ENCODE measurements at regions not wholly inside any gene's neighbourhood (a gene's known extent, or its start where the extent isn't known, plus 50 kb on each side); places are given as distances from the start of the nearest gene placed in this dataset.
"Not testable (repeated sequence)": the region's sequence is repeated elsewhere in the genome, so short reads cannot be mapped to it uniquely, and the experiment has no call there.

- Mint-ChIP-seq H3K4me3 (no peak overlapping the region), H3K27me3 (no peaks in the 10 kb centered on the region), H3K36me3 (no peaks in the 10 kb centered on the region), H3K9me3 (ENCODE audit: low read depth) (no peaks in the 10 kb centered on the region), H3K27ac (no peak overlapping the region), H3K4me1 (ENCODE audit: low read depth) (no peaks in the 10 kb centered on the region)
These were observed 156.1 kb upstream of the TRIM24 start for GRCh38 chr7:138304071-138304320.

GRCh38 chr7:138307633-138308032, 152.4 kb upstream of the TRIM24 start:
- Mint-ChIP-seq H3K4me1 (ENCODE audit: low read depth) (no peaks in the 10 kb centered on the region), H3K36me3 (no peaks in the 10 kb centered on the region), H3K9me3 (ENCODE audit: low read depth) (no peaks in the 10 kb centered on the region), H3K4me3 (no peak overlapping the region), H3K27ac (no peak overlapping the region), H3K27me3 (no peaks in the 10 kb centered on the region)

- H3K9me3 Mint-ChIP-seq (ENCODE audit: low read depth), result no peaks in the 10 kb centered on the region
- no peaks in the 10 kb centered on the region for H3K4me1 Mint-ChIP-seq (ENCODE audit: low read depth)
- no peaks in the 10 kb centered on the region for H3K27me3 Mint-ChIP-seq
- H3K4me3 Mint-ChIP-seq, result no peak overlapping the region
- H3K36me3 Mint-ChIP-seq, result no peaks in the 10 kb centered on the region
- H3K27ac Mint-ChIP-seq, result no peak overlapping the region
These were observed 151.9 kb upstream of the TRIM24 start for GRCh38 chr7:138308136-138308535.

GRCh38 chr7:138309186-138309585, 150.9 kb upstream of the TRIM24 start:
- H3K4me3 Mint-ChIP-seq, result no peak overlapping the region
- H3K27ac Mint-ChIP-seq, result no peak overlapping the region
- no peaks in the 10 kb centered on the region for H3K9me3 Mint-ChIP-seq (ENCODE audit: low read depth)
- H3K36me3 Mint-ChIP-seq, result no peaks in the 10 kb centered on the region
- H3K4me1 Mint-ChIP-seq (ENCODE audit: low read depth), result no peaks in the 10 kb centered on the region
- no peaks in the 10 kb centered on the region for H3K27me3 Mint-ChIP-seq

GRCh38 chr7:138313829-138314178, 146.3 kb upstream of the TRIM24 start:
- Mint-ChIP-seq H3K4me3 (no peak overlapping the region), H3K27ac (no peak overlapping the region), H3K9me3 (ENCODE audit: low read depth) (peaks cover 6% of the 10 kb centered on the region), H3K4me1 (ENCODE audit: low read depth) (no peaks in the 10 kb centered on the region), H3K27me3 (peaks cover 2% of the 10 kb centered on the region), H3K36me3 (no peaks in the 10 kb centered on the region)

- H3K27ac Mint-ChIP-seq, result no peak overlapping the region
- H3K27me3 Mint-ChIP-seq, result peaks cover 2% of the 10 kb centered on the region
- no peak overlapping the region for H3K4me3 Mint-ChIP-seq
- H3K4me1 Mint-ChIP-seq (ENCODE audit: low read depth), result no peaks in the 10 kb centered on the region
- H3K36me3 Mint-ChIP-seq, result no peaks in the 10 kb centered on the region
- peaks cover 6% of the 10 kb centered on the region for H3K9me3 Mint-ChIP-seq (ENCODE audit: low read depth)
These were observed 143.5 kb upstream of the TRIM24 start for GRCh38 chr7:138316421-138317043.

- no peaks in the 10 kb centered on the region for H3K4me1 Mint-ChIP-seq (ENCODE audit: low read depth)
- peaks cover 4% of the 10 kb centered on the region for H3K27me3 Mint-ChIP-seq
- no peak overlapping the region for H3K4me3 Mint-ChIP-seq
- H3K9me3 Mint-ChIP-seq (ENCODE audit: low read depth), result peaks cover 6% of the 10 kb centered on the region
- no peak overlapping the region for H3K27ac Mint-ChIP-seq
- no peaks in the 10 kb centered on the region for H3K36me3 Mint-ChIP-seq
These were observed 142.9 kb upstream of the TRIM24 start for GRCh38 chr7:138317044-138317596.

- Mint-ChIP-seq H3K4me3 (no peak overlapping the region), H3K4me1 (ENCODE audit: low read depth) (no peaks in the 10 kb centered on the region), H3K27ac (no peak overlapping the region), H3K36me3 (peaks cover 4% of the 10 kb centered on the region), H3K27me3 (peaks cover 1% of the 10 kb centered on the region), H3K9me3 (ENCODE audit: low read depth) (peaks cover 21% of the 10 kb centered on the region)
These were observed 135.1 kb upstream of the TRIM24 start for GRCh38 chr7:138324941-138325340.

GRCh38 chr7:138325434-138325833, 134.6 kb upstream of the TRIM24 start:
- no peaks in the 10 kb centered on the region for H3K4me1 Mint-ChIP-seq (ENCODE audit: low read depth)
- H3K36me3 Mint-ChIP-seq, result peaks cover 4% of the 10 kb centered on the region
- peaks cover 1% of the 10 kb centered on the region for H3K27me3 Mint-ChIP-seq
- H3K4me3 Mint-ChIP-seq, result no peak overlapping the region
- peaks cover 21% of the 10 kb centered on the region for H3K9me3 Mint-ChIP-seq (ENCODE audit: low read depth)
- no peak overlapping the region for H3K27ac Mint-ChIP-seq

GRCh38 chr7:138328215-138328614, 131.8 kb upstream of the TRIM24 start:
- Mint-ChIP-seq H3K36me3 (peaks cover 4% of the 10 kb centered on the region), H3K27ac (no peak overlapping the region), H3K4me1 (ENCODE audit: low read depth) (no peaks in the 10 kb centered on the region), H3K9me3 (ENCODE audit: low read depth) (peaks cover 27% of the 10 kb centered on the region), H3K4me3 (no peak overlapping the region), H3K27me3 (no peaks in the 10 kb centered on the region)

- H3K27me3 Mint-ChIP-seq; H3K4me3 Mint-ChIP-seq; H3K36me3 Mint-ChIP-seq; H3K4me1 Mint-ChIP-seq (ENCODE audit: low read depth); H3K27ac Mint-ChIP-seq: not testable (repeated sequence)
- peaks cover 17% of the 10 kb centered on the region for H3K9me3 Mint-ChIP-seq (ENCODE audit: low read depth)
These were observed 127.2 kb upstream of the TRIM24 start for GRCh38 chr7:138332850-138333249.

- Mint-ChIP-seq H3K4me3 (no peak overlapping the region), H3K4me1 (ENCODE audit: low read depth) (no peaks in the 10 kb centered on the region), H3K27ac (no peak overlapping the region), H3K27me3 (peaks cover 1% of the 10 kb centered on the region), H3K9me3 (ENCODE audit: low read depth) (peaks cover 39% of the 10 kb centered on the region), H3K36me3 (peaks cover 2% of the 10 kb centered on the region)
These were observed 121.7 kb upstream of the TRIM24 start for GRCh38 chr7:138338361-138338760.

GRCh38 chr7:138339229-138339628, 120.8 kb upstream of the TRIM24 start:
- H3K4me3 Mint-ChIP-seq; H3K36me3 Mint-ChIP-seq; H3K4me1 Mint-ChIP-seq (ENCODE audit: low read depth); H3K27ac Mint-ChIP-seq; H3K27me3 Mint-ChIP-seq: not testable (repeated sequence)
- H3K9me3 Mint-ChIP-seq (ENCODE audit: low read depth), result peaks cover 41% of the 10 kb centered on the region

GRCh38 chr7:138342990-138343389, 117.1 kb upstream of the TRIM24 start:
- Mint-ChIP-seq H3K36me3 (peaks cover 3% of the 10 kb centered on the region), H3K4me3 (no peak overlapping the region), H3K27ac (no peak overlapping the region), H3K9me3 (ENCODE audit: low read depth) (peaks cover 51% of the 10 kb centered on the region), H3K27me3 (no peaks in the 10 kb centered on the region), H3K4me1 (ENCODE audit: low read depth) (no peaks in the 10 kb centered on the region)

- Mint-ChIP-seq H3K27ac (no peak overlapping the region), H3K9me3 (ENCODE audit: low read depth) (peaks cover 33% of the 10 kb centered on the region), H3K27me3 (no peaks in the 10 kb centered on the region), H3K4me1 (ENCODE audit: low read depth) (no peaks in the 10 kb centered on the region), H3K4me3 (no peak overlapping the region), H3K36me3 (peaks cover 4% of the 10 kb centered on the region)
These were observed 114.5 kb upstream of the TRIM24 start for GRCh38 chr7:138345567-138345966.

GRCh38 chr7:138346975-138347374, 113.1 kb upstream of the TRIM24 start:
- H3K9me3 Mint-ChIP-seq (ENCODE audit: low read depth), result peaks cover 29% of the 10 kb centered on the region
- no peaks in the 10 kb centered on the region for H3K4me1 Mint-ChIP-seq (ENCODE audit: low read depth)

More at GRCh38 chr7:138346975-138347374, 113.1 kb upstream of the TRIM24 start:
- Mint-ChIP-seq H3K36me3 (peaks cover 4% of the 10 kb centered on the region), H3K27ac (no peak overlapping the region), H3K4me3 (no peak overlapping the region), H3K27me3 (no peaks in the 10 kb centered on the region)

All from activated naive CD8-positive, alpha-beta T cell (primary cell).